22Rv1 (cell line): ENCODE measurements at regions not wholly inside any gene's neighbourhood (a gene's known extent, or its start where the extent isn't known, plus 50 kb on each side); places are given as distances from the start of the nearest gene placed in this dataset.

Experiments used
- ZFX ChIP-seq: fragments of 450-650 bp; IDR thresholded peaks from 2 replicates; pipeline ENCODE4 v1.6.1; 2017; ENCODE audit warnings: antibody characterized with exemption, borderline replicate concordance
- TF ChIP-seq, protein P1 (sequence below): fragments of 450-650 bp; IDR thresholded peaks from 2 replicates; pipeline ENCODE4 v1.5.1; 2017; ENCODE audit warnings: mild to moderate bottlenecking

DNA sequence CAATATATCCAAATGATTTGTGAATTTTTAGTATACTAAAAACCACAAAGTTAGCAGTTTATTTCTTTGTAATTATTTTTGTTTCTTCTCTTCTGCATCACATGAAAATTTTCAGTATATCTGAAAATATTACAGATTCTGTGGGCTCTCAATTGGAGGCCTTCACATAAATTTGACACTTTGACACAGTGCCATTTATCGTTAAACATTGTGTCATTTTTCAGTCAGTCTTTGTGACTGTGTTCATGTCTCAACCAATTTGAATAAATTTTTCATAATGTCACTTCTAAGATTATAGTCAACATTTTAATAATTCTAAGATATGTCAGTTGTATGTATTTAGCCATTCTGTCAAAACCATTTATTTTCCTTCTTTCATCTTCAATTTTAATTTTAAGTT is 1303.0 kb downstream of the LRFN5 start:
- TF ChIP-seq, protein P1, sequence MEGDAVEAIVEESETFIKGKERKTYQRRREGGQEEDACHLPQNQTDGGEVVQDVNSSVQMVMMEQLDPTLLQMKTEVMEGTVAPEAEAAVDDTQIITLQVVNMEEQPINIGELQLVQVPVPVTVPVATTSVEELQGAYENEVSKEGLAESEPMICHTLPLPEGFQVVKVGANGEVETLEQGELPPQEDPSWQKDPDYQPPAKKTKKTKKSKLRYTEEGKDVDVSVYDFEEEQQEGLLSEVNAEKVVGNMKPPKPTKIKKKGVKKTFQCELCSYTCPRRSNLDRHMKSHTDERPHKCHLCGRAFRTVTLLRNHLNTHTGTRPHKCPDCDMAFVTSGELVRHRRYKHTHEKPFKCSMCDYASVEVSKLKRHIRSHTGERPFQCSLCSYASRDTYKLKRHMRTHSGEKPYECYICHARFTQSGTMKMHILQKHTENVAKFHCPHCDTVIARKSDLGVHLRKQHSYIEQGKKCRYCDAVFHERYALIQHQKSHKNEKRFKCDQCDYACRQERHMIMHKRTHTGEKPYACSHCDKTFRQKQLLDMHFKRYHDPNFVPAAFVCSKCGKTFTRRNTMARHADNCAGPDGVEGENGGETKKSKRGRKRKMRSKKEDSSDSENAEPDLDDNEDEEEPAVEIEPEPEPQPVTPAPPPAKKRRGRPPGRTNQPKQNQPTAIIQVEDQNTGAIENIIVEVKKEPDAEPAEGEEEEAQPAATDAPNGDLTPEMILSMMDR = no peak
- no peak for TF ChIP-seq ZFX
